ENCODE measurements at regions not wholly inside any gene's neighbourhood (a gene's known extent, or its start where the extent isn't known, plus 50 kb on each side); places are given as distances from the start of the nearest gene placed in this dataset.

DNA sequence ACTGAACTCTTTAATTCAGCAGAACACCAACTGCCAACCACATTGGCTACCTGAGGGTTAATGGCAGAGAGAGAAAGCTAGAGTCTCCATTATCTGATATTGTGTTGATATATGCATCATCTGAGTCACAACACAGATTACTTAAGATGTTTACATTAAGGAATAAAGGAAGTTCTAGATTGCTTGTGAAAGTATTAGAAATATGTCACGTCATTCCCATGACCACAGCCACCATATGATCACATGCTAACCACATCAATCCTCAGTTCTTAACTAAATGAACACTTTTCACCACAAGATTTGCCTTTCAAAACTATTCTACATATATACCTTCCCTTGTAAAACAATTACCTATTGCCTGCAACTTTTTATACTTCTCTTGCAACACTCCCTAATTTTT, 337.9 kb downstream of the FGFR2 start:
- no peaks in the 10 kb centered on the region for H3K36me3 ChIP-seq (ENCODE audit: control insufficient read depth in 2 of 2, extremely low read depth in 1 of 2, insufficient read depth in 2 of 2, low read length in 2 of 2)
- TF ChIP-seq EZH2 (IDR thresholded peaks at IDR 0.05; ENCODE audit: low read length) (no peak), CTCF (optimal IDR thresholded peaks at IDR 0.05 in 1 of 3, IDR thresholded peaks at IDR 0.05 in 1 of 3, conservative IDR thresholded peaks at IDR 0.05 in 1 of 3; ENCODE audit: extremely low read depth in 1 of 3, insufficient read depth in 2 of 3, low read length in 3 of 3) (no peak)
- dilution Hi-C loops (cut with MboI; ENCODE audit: extremely low pct_ligation_motif_present, low sequenced_read_pairs), result no loop called here
- no peak overlapping the region for H3K4me3 ChIP-seq (ENCODE audit: control insufficient read depth in 2 of 3, extremely low read depth in 1 of 3, insufficient read depth in 2 of 3, low read depth in 1 of 3, low read length in 3 of 3)
- H3K27ac ChIP-seq (ENCODE audit: control insufficient read depth, insufficient read depth, low read length), result no peak overlapping the region
- H3K79me2 ChIP-seq (ENCODE audit: control insufficient read depth, insufficient read depth, low read length), result no peaks in the 10 kb centered on the region
- H2AFZ ChIP-seq (ENCODE audit: control insufficient read depth, low read length), result no peak overlapping the region
- no peak for FAIRE-seq
- no peaks in the 10 kb centered on the region for H3K9me3 ChIP-seq (ENCODE audit: control insufficient read depth, low read depth, low read length)
- H3K4me1 ChIP-seq (ENCODE audit: control insufficient read depth, extremely low read depth, insufficient read depth, low read length), result peaks cover 6% of the 10 kb centered on the region
- H3K9me1 ChIP-seq (ENCODE audit: control insufficient read depth, extremely low read depth, insufficient read depth, low read length), result no peaks in the 10 kb centered on the region
- H3K27me3 ChIP-seq (ENCODE audit: control insufficient read depth, extremely low read depth, insufficient read depth, low read length), result no peaks in the 10 kb centered on the region
- no peak for DNase-seq (ENCODE audit: low read depth, low spot score)
- no peak overlapping the region for H3K4me2 ChIP-seq (ENCODE audit: control insufficient read depth, extremely low read depth, insufficient read depth, low read depth, low read length)
- no peaks in the 10 kb centered on the region for H4K20me1 ChIP-seq (ENCODE audit: control insufficient read depth, extremely low read depth, insufficient read depth, low read length)
- no peak overlapping the region for H3K9ac ChIP-seq (ENCODE audit: control insufficient read depth, extremely low read depth, insufficient read depth, low read length)

GRCh38 chr10:121261665-121262064, 336.6 kb downstream of the FGFR2 start:
- no peak overlapping the region for H3K4me2 ChIP-seq (ENCODE audit: control insufficient read depth, extremely low read depth, insufficient read depth, low read depth, low read length)
- TF ChIP-seq CTCF (optimal IDR thresholded peaks at IDR 0.05 in 1 of 3, IDR thresholded peaks at IDR 0.05 in 1 of 3, conservative IDR thresholded peaks at IDR 0.05 in 1 of 3; ENCODE audit: extremely low read depth in 1 of 3, insufficient read depth in 2 of 3, low read length in 3 of 3), result no peak
- no peak for TF ChIP-seq EZH2 (IDR thresholded peaks at IDR 0.05; ENCODE audit: low read length)
- no peaks in the 10 kb centered on the region for H3K36me3 ChIP-seq (ENCODE audit: control insufficient read depth in 2 of 2, extremely low read depth in 1 of 2, insufficient read depth in 2 of 2, low read length in 2 of 2)
- dilution Hi-C loops (cut with MboI; ENCODE audit: extremely low pct_ligation_motif_present, low sequenced_read_pairs), result no loop called here
- FAIRE-seq (no peak), DNase-seq (ENCODE audit: low read depth, low spot score) (no peak)
- no peaks in the 10 kb centered on the region for H3K9me1 ChIP-seq (ENCODE audit: control insufficient read depth, extremely low read depth, insufficient read depth, low read length)
- no peak overlapping the region for H2AFZ ChIP-seq (ENCODE audit: control insufficient read depth, low read length)
- H3K27me3 ChIP-seq (ENCODE audit: control insufficient read depth, extremely low read depth, insufficient read depth, low read length), result no peaks in the 10 kb centered on the region
- no peaks in the 10 kb centered on the region for H4K20me1 ChIP-seq (ENCODE audit: control insufficient read depth, extremely low read depth, insufficient read depth, low read length)
- no peaks in the 10 kb centered on the region for H3K9me3 ChIP-seq (ENCODE audit: control insufficient read depth, low read depth, low read length)
- H3K27ac ChIP-seq (ENCODE audit: control insufficient read depth, insufficient read depth, low read length), result no peak overlapping the region
- H3K4me3 ChIP-seq (ENCODE audit: control insufficient read depth in 2 of 3, extremely low read depth in 1 of 3, insufficient read depth in 2 of 3, low read depth in 1 of 3, low read length in 3 of 3), result no peak overlapping the region
- no peak overlapping the region for H3K9ac ChIP-seq (ENCODE audit: control insufficient read depth, extremely low read depth, insufficient read depth, low read length)
- no peaks in the 10 kb centered on the region for H3K79me2 ChIP-seq (ENCODE audit: control insufficient read depth, insufficient read depth, low read length)
- peaks cover 6% of the 10 kb centered on the region for H3K4me1 ChIP-seq (ENCODE audit: control insufficient read depth, extremely low read depth, insufficient read depth, low read length)
